ENCODE measurements at regions not wholly inside any gene's neighbourhood (a gene's known extent, or its start where the extent isn't known, plus 50 kb on each side); places are given as distances from the start of the nearest gene placed in this dataset.

DNA sequence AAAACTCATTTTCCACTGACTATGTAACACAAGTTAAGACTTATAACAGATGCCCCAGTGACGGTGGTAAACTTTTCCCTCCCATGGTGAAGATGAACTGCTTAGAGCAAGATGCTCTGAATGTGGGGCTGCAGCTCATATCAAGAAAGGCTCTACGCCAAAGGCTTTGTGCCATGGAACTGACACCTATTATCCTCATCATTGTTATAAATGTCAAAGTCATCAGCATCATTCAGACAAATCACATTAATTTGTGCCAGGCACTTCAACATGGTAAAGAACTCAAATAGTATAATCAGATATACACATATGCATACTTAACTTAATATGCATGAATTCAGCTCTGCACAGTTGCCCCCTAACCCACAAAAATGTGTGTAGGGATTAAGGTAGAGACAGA is 305.9 kb upstream of the ATP10B start:
- H3K4me3 ChIP-seq, result no peak overlapping the region
- H2AFZ ChIP-seq, result no peak overlapping the region
- H3K4me1 ChIP-seq (ENCODE audit: insufficient read depth), result no peaks in the 10 kb centered on the region
- H3K27me3 ChIP-seq, result no peaks in the 10 kb centered on the region
- H3K27ac ChIP-seq, result no peak overlapping the region
- no peaks in the 10 kb centered on the region for H3K36me3 ChIP-seq (replicated peaks; ENCODE audit: insufficient read depth, low read depth)
- no peak overlapping the region for H3K4me2 ChIP-seq
- DNase-seq (ENCODE audit: low spot score), result no peak
- TF ChIP-seq EZH2 (IDR thresholded peaks at IDR 0.05; ENCODE audit: borderline replicate concordance) (no peak), EZH2phosphoT487 (IDR thresholded peaks at IDR 0.05; ENCODE audit: low read depth, severe bottlenecking, unreplicated experiment) (no peak)
- TF ChIP-seq, protein P1, sequence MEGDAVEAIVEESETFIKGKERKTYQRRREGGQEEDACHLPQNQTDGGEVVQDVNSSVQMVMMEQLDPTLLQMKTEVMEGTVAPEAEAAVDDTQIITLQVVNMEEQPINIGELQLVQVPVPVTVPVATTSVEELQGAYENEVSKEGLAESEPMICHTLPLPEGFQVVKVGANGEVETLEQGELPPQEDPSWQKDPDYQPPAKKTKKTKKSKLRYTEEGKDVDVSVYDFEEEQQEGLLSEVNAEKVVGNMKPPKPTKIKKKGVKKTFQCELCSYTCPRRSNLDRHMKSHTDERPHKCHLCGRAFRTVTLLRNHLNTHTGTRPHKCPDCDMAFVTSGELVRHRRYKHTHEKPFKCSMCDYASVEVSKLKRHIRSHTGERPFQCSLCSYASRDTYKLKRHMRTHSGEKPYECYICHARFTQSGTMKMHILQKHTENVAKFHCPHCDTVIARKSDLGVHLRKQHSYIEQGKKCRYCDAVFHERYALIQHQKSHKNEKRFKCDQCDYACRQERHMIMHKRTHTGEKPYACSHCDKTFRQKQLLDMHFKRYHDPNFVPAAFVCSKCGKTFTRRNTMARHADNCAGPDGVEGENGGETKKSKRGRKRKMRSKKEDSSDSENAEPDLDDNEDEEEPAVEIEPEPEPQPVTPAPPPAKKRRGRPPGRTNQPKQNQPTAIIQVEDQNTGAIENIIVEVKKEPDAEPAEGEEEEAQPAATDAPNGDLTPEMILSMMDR (IDR thresholded peaks at IDR 0.05; ENCODE audit: poor library complexity), result no peak
- H3K9me3 ChIP-seq (ENCODE audit: low read depth), result no peaks in the 10 kb centered on the region
- H3K9me2 ChIP-seq (replicated peaks; ENCODE audit: insufficient read depth), result no peaks in the 10 kb centered on the region
- 87% methylated on average over 2 of the region's 2 CpGs for WGBS (ENCODE audit: low lambda C conversion rate, missing lambda C conversion rate)
- H3K79me2 ChIP-seq, result no peaks in the 10 kb centered on the region
- no peaks in the 10 kb centered on the region for H4K20me1 ChIP-seq (ENCODE audit: insufficient read depth, poor library complexity, severe bottlenecking)

- Histone ChIP-seq H3K9me2 (replicated peaks; ENCODE audit: insufficient read depth) (no peaks in the 10 kb centered on the region), H3K9me3 (ENCODE audit: low read depth) (no peaks in the 10 kb centered on the region), H4K20me1 (ENCODE audit: insufficient read depth, poor library complexity, severe bottlenecking) (no peaks in the 10 kb centered on the region), H3K4me2 (no peak overlapping the region), H3K27ac (no peak overlapping the region), H3K27me3 (no peaks in the 10 kb centered on the region), H3K79me2 (no peaks in the 10 kb centered on the region), H3K4me3 (no peak overlapping the region), H3K4me1 (ENCODE audit: insufficient read depth) (no peaks in the 10 kb centered on the region), H2AFZ (no peak overlapping the region), H3K36me3 (replicated peaks; ENCODE audit: insufficient read depth, low read depth) (no peaks in the 10 kb centered on the region)
- DNase-seq (ENCODE audit: low spot score), result no peak
- 70% methylated on average over 1 of the region's 1 CpG for WGBS (ENCODE audit: low lambda C conversion rate, missing lambda C conversion rate)
- no peak for TF ChIP-seq EZH2phosphoT487 (IDR thresholded peaks at IDR 0.05; ENCODE audit: low read depth, severe bottlenecking, unreplicated experiment)
- TF ChIP-seq, protein P1 (IDR thresholded peaks at IDR 0.05; ENCODE audit: poor library complexity), result no peak
- no peak for TF ChIP-seq EZH2 (IDR thresholded peaks at IDR 0.05; ENCODE audit: borderline replicate concordance)
These were observed 303.4 kb upstream of the ATP10B start for GRCh38 chr5:161155451-161155850.

DNA sequence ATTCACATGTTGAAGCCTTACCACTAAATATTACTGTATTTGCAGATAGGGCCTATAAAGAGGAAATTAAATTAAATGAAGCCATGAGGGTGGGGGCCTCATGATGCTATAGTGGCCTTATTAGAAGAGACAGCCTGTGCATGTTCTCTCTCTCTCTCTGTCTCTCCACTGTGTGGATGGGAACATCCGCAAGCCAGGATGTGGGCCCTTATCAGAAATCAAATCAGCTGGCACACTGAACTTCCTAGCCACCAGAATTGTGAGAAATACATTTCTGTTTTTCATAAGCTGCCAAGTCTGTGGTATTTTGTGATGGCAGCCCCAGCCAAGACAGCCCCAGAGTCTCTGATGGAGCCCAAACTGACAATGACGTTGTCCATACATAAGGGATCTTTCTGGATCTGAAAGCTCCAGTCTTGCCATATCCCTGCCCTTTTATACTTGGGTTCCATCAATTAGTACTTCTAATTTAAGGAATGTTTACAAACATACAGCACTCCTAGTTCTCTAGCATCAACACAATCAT is 300.5 kb upstream of the ATP10B start:
- Histone ChIP-seq H3K27ac (no peak overlapping the region), H3K4me3 (no peak overlapping the region), H3K36me3 (replicated peaks; ENCODE audit: insufficient read depth, low read depth) (no peaks in the 10 kb centered on the region), H3K9me3 (ENCODE audit: low read depth) (no peaks in the 10 kb centered on the region), H3K4me2 (no peak overlapping the region), H3K27me3 (no peaks in the 10 kb centered on the region), H4K20me1 (ENCODE audit: insufficient read depth, poor library complexity, severe bottlenecking) (no peaks in the 10 kb centered on the region), H3K79me2 (no peaks in the 10 kb centered on the region), H3K4me1 (ENCODE audit: insufficient read depth) (no peaks in the 10 kb centered on the region), H3K9me2 (replicated peaks; ENCODE audit: insufficient read depth) (no peaks in the 10 kb centered on the region), H2AFZ (no peak overlapping the region)
- no peak for DNase-seq (ENCODE audit: low spot score)
- no peak for TF ChIP-seq EZH2 (IDR thresholded peaks at IDR 0.05; ENCODE audit: borderline replicate concordance)
- WGBS (ENCODE audit: low lambda C conversion rate, missing lambda C conversion rate), result 98% methylated on average over 2 of the region's 2 CpGs

DNA sequence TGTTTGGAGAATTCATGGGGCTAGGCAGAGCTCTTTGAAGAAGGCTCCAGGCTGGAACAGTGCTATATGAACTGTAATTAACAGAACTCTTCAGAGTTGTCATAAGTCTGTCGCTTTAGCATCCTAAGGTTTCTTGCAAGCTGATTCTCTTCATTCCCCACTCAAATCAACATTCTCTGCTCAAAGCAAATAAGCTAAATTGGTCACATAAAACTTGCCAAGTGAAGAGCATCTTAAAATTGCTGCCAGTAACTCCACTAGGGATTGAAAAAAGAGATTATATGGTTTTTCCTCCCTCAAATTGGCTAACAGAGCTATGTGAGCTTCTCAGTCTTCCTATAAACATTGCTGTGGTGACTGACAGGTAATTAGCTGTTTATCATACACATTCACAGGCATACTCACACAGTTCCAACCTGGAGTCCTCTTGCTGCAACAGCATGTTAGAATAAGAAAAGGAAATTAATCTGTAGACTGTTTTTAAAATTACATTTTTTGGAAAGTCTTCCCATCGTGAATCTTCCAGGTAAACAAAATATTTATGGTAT is 298.5 kb upstream of the ATP10B start:
- Histone ChIP-seq H4K20me1 (ENCODE audit: insufficient read depth, poor library complexity, severe bottlenecking) (no peaks in the 10 kb centered on the region), H3K79me2 (no peaks in the 10 kb centered on the region), H3K4me3 (no peak overlapping the region), H3K4me2 (no peak overlapping the region), H3K9me3 (ENCODE audit: low read depth) (no peaks in the 10 kb centered on the region), H2AFZ (no peak overlapping the region), H3K4me1 (ENCODE audit: insufficient read depth) (no peaks in the 10 kb centered on the region), H3K27ac (no peak overlapping the region), H3K36me3 (replicated peaks; ENCODE audit: insufficient read depth, low read depth) (no peaks in the 10 kb centered on the region), H3K9me2 (replicated peaks; ENCODE audit: insufficient read depth) (no peaks in the 10 kb centered on the region), H3K27me3 (no peaks in the 10 kb centered on the region)
- TF ChIP-seq, protein P1 (IDR thresholded peaks at IDR 0.05; ENCODE audit: poor library complexity), result no peak
- 86% methylated on average over 2 of the region's 2 CpGs for WGBS (ENCODE audit: low lambda C conversion rate, missing lambda C conversion rate)
- DNase-seq (ENCODE audit: low spot score), result no peak
